ENCODE measurements at regions not wholly inside any gene's neighbourhood (a gene's known extent, or its start where the extent isn't known, plus 50 kb on each side); places are given as distances from the start of the nearest gene placed in this dataset.

DNA sequence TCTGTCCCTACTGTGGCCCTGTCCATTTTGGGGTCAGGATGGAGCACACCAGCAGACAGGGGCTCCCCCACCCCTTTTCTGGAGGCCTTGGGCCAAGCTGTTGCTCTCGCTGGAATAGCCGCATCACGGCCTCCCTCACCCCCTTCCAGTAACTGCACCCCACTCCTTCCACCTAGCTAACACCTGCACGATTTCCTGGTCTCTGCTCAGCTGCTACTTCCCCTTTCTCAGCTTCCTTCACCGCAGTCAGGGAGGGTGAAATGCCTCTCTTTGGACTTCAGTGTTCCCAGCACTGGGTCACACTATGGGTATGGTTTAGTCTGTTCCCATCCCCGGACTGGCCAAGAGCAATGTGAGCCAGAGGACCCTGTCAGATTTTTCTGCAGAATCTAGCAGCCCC, 400.2 kb downstream of the MCTP2 start:
- 41 to 55% methylated on average over 6 of the region's 6 CpGs for WGBS, 2 donors
- Histone ChIP-seq H3K4me1 (no peaks in the 10 kb centered on the region), H3K36me3 (no peaks in the 10 kb centered on the region), H3K27me3 (no peaks in the 10 kb centered on the region), H3K27ac (peak overlapping the region in 2 of 4 donors; percentile 2 to 36), H3K4me3 (no peak overlapping the region), H3K9me3 (no peaks in the 10 kb centered on the region)
- DNase-seq, result no peak
- no peak for TF ChIP-seq POLR2A (IDR thresholded peaks at IDR 0.05)
- TF ChIP-seq EP300 (IDR thresholded peaks at IDR 0.05), result no peak
- TF ChIP-seq, protein P1, sequence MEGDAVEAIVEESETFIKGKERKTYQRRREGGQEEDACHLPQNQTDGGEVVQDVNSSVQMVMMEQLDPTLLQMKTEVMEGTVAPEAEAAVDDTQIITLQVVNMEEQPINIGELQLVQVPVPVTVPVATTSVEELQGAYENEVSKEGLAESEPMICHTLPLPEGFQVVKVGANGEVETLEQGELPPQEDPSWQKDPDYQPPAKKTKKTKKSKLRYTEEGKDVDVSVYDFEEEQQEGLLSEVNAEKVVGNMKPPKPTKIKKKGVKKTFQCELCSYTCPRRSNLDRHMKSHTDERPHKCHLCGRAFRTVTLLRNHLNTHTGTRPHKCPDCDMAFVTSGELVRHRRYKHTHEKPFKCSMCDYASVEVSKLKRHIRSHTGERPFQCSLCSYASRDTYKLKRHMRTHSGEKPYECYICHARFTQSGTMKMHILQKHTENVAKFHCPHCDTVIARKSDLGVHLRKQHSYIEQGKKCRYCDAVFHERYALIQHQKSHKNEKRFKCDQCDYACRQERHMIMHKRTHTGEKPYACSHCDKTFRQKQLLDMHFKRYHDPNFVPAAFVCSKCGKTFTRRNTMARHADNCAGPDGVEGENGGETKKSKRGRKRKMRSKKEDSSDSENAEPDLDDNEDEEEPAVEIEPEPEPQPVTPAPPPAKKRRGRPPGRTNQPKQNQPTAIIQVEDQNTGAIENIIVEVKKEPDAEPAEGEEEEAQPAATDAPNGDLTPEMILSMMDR (IDR thresholded peaks at IDR 0.05), result no peak
- no peak for TF ChIP-seq POLR2AphosphoS5 (IDR thresholded peaks at IDR 0.05)
- intact Hi-C loops (cut with DNase I), result no loop called here

GRCh38 chr15:94638183-94638582, 406.8 kb downstream of the MCTP2 start:
- 54 to 78% methylated on average over 6 of the region's 6 CpGs for WGBS, 2 donors
- Histone ChIP-seq H3K4me3 (no peak overlapping the region), H3K36me3 (no peaks in the 10 kb centered on the region), H3K4me1 (no peaks in the 10 kb centered on the region), H3K27me3 (no peaks in the 10 kb centered on the region), H3K9me3 (no peaks in the 10 kb centered on the region), H3K27ac (no peak overlapping the region)
- intact Hi-C loops (cut with DNase I), result no loop called here
- DNase-seq, result no peak
- TF ChIP-seq, protein P1 (IDR thresholded peaks at IDR 0.05), result no peak
- TF ChIP-seq POLR2A (IDR thresholded peaks at IDR 0.05) (no peak), EP300 (IDR thresholded peaks at IDR 0.05) (no peak), POLR2AphosphoS5 (IDR thresholded peaks at IDR 0.05) (no peak)

DNA sequence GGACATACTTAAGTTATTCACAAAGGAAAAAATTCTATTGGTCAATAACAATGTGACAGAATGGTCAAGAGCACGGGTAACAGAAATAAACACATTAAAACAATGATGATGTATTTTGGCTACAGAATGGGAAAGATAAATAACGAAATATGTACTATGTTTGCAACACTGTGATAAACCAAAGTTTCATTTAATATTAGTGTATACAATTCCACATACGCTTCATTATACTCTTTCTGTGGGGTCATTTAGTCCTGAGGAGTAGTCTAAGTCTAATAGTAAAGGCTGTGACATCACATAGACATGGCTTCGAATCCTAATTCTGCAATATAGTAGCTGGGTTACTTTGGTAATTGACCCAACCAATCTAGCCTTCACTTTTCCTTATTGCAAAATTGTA, 408.3 kb downstream of the MCTP2 start:
- no peaks in the 10 kb centered on the region for H3K4me1 ChIP-seq
- WGBS, 2 donors, result 81 to 86% methylated on average over 4 of the region's 4 CpGs
- no peaks in the 10 kb centered on the region for H3K27me3 ChIP-seq
- no peak overlapping the region for H3K27ac ChIP-seq
- intact Hi-C loops (cut with DNase I), result no loop called here
- no peak for TF ChIP-seq POLR2A (IDR thresholded peaks at IDR 0.05)
- TF ChIP-seq, protein P1 (IDR thresholded peaks at IDR 0.05), result no peak
- no peak for TF ChIP-seq POLR2AphosphoS5 (IDR thresholded peaks at IDR 0.05)
- TF ChIP-seq EP300 (IDR thresholded peaks at IDR 0.05), result no peak
- no peak overlapping the region for H3K4me3 ChIP-seq
- H3K36me3 ChIP-seq, result no peaks in the 10 kb centered on the region
- H3K9me3 ChIP-seq, result no peaks in the 10 kb centered on the region
- DNase-seq, result no peak

- Histone ChIP-seq H3K36me3 (no peaks in the 10 kb centered on the region), H3K4me1 (no peaks in the 10 kb centered on the region), H3K27me3 (no peaks in the 10 kb centered on the region), H3K9me3 (no peaks in the 10 kb centered on the region), H3K4me3 (no peak overlapping the region), H3K27ac (no peak overlapping the region)
- intact Hi-C loops (cut with DNase I), result no loop called here
- WGBS, 2 donors, result 64 to 77% methylated on average over 1 of the region's 1 CpG
- TF ChIP-seq POLR2A (IDR thresholded peaks at IDR 0.05) (no peak), EP300 (IDR thresholded peaks at IDR 0.05) (no peak), POLR2AphosphoS5 (IDR thresholded peaks at IDR 0.05) (no peak)
- TF ChIP-seq, protein P1 (IDR thresholded peaks at IDR 0.05), result no peak
- DNase-seq, result no peak
These were observed 413.1 kb downstream of the MCTP2 start for GRCh38 chr15:94644433-94644832.

DNA sequence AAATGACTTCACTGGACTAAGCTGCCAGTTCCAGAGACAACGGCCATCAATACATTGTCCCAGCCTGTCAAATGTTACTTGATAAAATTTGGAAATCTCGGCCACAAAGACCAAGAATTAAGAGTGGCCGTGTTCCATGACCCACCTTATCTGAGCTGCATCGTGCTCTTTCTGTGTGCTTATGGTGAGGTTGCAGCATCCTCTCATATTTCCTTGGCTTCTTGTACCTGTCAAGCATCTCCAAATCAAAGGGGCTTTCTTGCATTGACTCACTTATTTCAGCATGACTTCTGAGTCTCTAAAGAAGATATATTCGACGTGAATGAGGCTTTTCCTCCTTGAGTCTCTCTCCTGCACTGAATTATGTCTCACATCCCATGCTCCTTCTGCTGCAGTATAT, 421.7 kb downstream of the MCTP2 start:
- intact Hi-C loops (cut with DNase I), result no loop called here
- WGBS, 2 donors, result 85 to 86% methylated on average over 6 of the region's 6 CpGs
- H3K4me3 ChIP-seq, result no peak overlapping the region
- no peak for DNase-seq
- no peaks in the 10 kb centered on the region for H3K9me3 ChIP-seq
- no peaks in the 10 kb centered on the region for H3K36me3 ChIP-seq
- no peaks in the 10 kb centered on the region for H3K4me1 ChIP-seq
- H3K27ac ChIP-seq, result no peak overlapping the region
- no peak for TF ChIP-seq POLR2A (IDR thresholded peaks at IDR 0.05)
- TF ChIP-seq POLR2AphosphoS5 (IDR thresholded peaks at IDR 0.05), result no peak
- H3K27me3 ChIP-seq, result no peaks in the 10 kb centered on the region
